ENCODE measurements at regions not wholly inside any gene's neighbourhood (a gene's known extent, or its start where the extent isn't known, plus 50 kb on each side); places are given as distances from the start of the nearest gene placed in this dataset.

GRCh38 chr5:157933005-157933404 lies 74.1 kb upstream of the CLINT1 start:
- DNase-seq: no peak
- no peaks in the 10 kb centered on the region for H3K36me3 ChIP-seq
- no peak for TF ChIP-seq CTCF (IDR thresholded peaks at IDR 0.05; ENCODE audit: borderline replicate concordance)
- no peak overlapping the region for H3K4me3 ChIP-seq
- no peak overlapping the region for H3K27ac ChIP-seq (replicated peaks)
- intact Hi-C loops (cut with micrococcal nuclease): no loop called here
- H3K9me3 ChIP-seq (replicated peaks): peaks cover 14% of the 10 kb centered on the region
- H3K4me1 ChIP-seq: peaks cover 10% of the 10 kb centered on the region
- no peaks in the 10 kb centered on the region for H3K27me3 ChIP-seq (ENCODE audit: low read depth)

- H3K36me3 ChIP-seq: no peaks in the 10 kb centered on the region
- no peak overlapping the region for H3K4me3 ChIP-seq
- TF ChIP-seq CTCF (IDR thresholded peaks at IDR 0.05; ENCODE audit: borderline replicate concordance): no peak
- DNase-seq: peak; percentile 64
- peaks cover 14% of the 10 kb centered on the region for H3K9me3 ChIP-seq (replicated peaks)
- H3K4me1 ChIP-seq: peaks cover 10% of the 10 kb centered on the region
- intact Hi-C loops (cut with micrococcal nuclease): no loop called here
- H3K27me3 ChIP-seq (ENCODE audit: low read depth): no peaks in the 10 kb centered on the region
- peak overlapping the region; percentile 34 for H3K27ac ChIP-seq (replicated peaks)
Observed at GRCh38 chr5:157930710-157931109, 71.8 kb upstream of the CLINT1 start.

- H3K27me3 ChIP-seq (ENCODE audit: low read depth): no peaks in the 10 kb centered on the region
- no peak overlapping the region for H3K4me3 ChIP-seq
- intact Hi-C loops (cut with micrococcal nuclease): no loop called here
- H3K9me3 ChIP-seq (replicated peaks): no peaks in the 10 kb centered on the region
- peaks cover 10% of the 10 kb centered on the region for H3K4me1 ChIP-seq
- no peak for TF ChIP-seq CTCF (IDR thresholded peaks at IDR 0.05; ENCODE audit: borderline replicate concordance)
- no peak for DNase-seq
- H3K36me3 ChIP-seq: no peaks in the 10 kb centered on the region
- H3K27ac ChIP-seq (replicated peaks): no peak overlapping the region
Observed at GRCh38 chr5:157926977-157927376, 68.0 kb upstream of the CLINT1 start.

- intact Hi-C loops (cut with micrococcal nuclease): no loop called here
- H3K4me1 ChIP-seq: peaks cover 7% of the 10 kb centered on the region
- DNase-seq: no peak
- no peaks in the 10 kb centered on the region for H3K9me3 ChIP-seq (replicated peaks)
- TF ChIP-seq CTCF (IDR thresholded peaks at IDR 0.05; ENCODE audit: borderline replicate concordance): no peak
- no peaks in the 10 kb centered on the region for H3K36me3 ChIP-seq
- no peak overlapping the region for H3K27ac ChIP-seq (replicated peaks)
- no peaks in the 10 kb centered on the region for H3K27me3 ChIP-seq (ENCODE audit: low read depth)
- no peak overlapping the region for H3K4me3 ChIP-seq
Observed at GRCh38 chr5:157925786-157926671, 67.1 kb upstream of the CLINT1 start.

GRCh38 chr5:157924931-157925729 lies 66.2 kb upstream of the CLINT1 start:
- H3K4me3 ChIP-seq: no peak overlapping the region
- no peak for TF ChIP-seq CTCF (IDR thresholded peaks at IDR 0.05; ENCODE audit: borderline replicate concordance)
- peaks cover 2% of the 10 kb centered on the region for H3K4me1 ChIP-seq
- no peaks in the 10 kb centered on the region for H3K36me3 ChIP-seq
- no peak for DNase-seq
- H3K27ac ChIP-seq (replicated peaks): no peak overlapping the region
- intact Hi-C loops (cut with micrococcal nuclease): no loop called here
- H3K27me3 ChIP-seq (ENCODE audit: low read depth): no peaks in the 10 kb centered on the region
- no peaks in the 10 kb centered on the region for H3K9me3 ChIP-seq (replicated peaks)

All from left ventricle myocardium inferior (tissue), 1 donor.